Left lobe of liver (tissue), 2 donors: ENCODE measurements at regions not wholly inside any gene's neighbourhood (a gene's known extent, or its start where the extent isn't known, plus 50 kb on each side); places are given as distances from the start of the nearest gene placed in this dataset.
A peak's percentile ranks its signal among the peaks of the same experiment; 100 is the strongest.

Experiments used
- ATAC-seq: fragments of 200-7000 bp; cut with Tn5 transposase; one replicate; pipeline ENCODE4 v1.9.1; 2020; ENCODE audit warnings: mild to moderate bottlenecking, moderate library complexity
- DNase-seq: peaks from one replicate; pipeline ENCODE4 v3.0.0-alpha.2; 2020; ENCODE audit warnings: low spot score
- donor health status: DM: no; HTN: no; CAD: no; lungs with moderate emphysema.
- donor health status: DM: no; HTN: yes; CAD: no.

DNA sequence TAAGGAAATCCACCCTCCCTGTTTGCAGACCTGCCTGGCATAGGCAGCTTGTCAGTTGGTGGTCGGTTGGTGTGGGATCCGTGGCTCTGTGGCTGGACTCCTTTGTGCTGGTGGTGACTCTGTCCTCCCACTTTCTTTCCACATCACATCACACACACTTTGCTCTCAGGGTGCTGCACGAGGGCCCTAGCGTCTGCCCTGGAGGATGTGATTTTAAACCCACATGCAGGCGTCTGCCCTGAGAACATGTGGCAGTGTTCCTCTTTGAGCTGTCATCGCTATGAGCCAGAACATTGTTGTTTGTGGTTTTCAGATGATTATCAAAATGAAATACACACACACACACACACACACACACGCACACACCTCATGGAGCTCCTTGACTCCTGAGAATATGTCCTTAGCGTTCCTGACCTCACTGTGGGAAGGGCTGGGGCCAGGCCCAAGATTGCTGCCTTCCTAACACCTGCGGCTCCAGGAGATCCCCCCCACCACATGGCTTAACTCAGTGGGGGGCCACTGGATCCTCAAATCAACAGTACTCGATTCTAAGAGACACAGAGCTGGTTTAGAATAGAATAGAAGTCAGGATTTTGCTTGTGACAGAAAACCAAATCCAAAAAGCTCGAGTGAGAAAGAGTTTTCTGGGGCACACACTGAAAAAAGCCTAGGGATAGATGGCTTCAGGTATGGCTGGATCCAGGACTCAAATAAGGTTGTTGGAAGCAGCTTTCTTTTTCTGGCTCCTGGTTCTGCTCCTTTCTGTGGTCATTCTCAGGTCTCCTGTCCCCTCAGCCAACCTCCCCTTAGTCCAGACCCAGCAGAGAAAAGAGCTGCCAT is 54.8 kb downstream of the RTP5 start:
- DNase-seq (peak; percentile 27), ATAC-seq (no peak)

- peak; percentile 35 for DNase-seq
- ATAC-seq: no peak
Observed at GRCh38 chr2:241924909-241925250, 55.4 kb downstream of the RTP5 start.

DNA sequence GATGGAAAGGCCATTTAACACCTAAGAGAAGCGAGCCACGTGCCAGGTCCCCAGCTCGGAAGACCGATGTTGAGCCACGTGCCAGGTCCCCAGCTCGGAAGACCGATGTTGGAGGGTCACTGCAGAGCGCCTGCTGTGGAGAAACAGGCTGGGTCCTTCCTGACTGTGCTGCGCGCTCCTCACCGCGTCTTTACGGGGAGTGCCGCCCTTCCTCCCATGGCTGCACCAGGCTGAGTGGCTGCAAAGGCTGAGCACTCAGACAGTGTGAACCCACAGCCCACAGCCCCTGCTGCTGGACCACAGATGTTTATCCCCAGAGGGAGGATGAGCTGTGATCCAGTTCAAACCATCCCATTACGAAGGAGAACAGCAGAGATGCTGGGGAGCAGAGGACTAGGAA is 55.7 kb downstream of the RTP5 start:
- no peak for ATAC-seq
- peak; percentile 38 for DNase-seq

DNA sequence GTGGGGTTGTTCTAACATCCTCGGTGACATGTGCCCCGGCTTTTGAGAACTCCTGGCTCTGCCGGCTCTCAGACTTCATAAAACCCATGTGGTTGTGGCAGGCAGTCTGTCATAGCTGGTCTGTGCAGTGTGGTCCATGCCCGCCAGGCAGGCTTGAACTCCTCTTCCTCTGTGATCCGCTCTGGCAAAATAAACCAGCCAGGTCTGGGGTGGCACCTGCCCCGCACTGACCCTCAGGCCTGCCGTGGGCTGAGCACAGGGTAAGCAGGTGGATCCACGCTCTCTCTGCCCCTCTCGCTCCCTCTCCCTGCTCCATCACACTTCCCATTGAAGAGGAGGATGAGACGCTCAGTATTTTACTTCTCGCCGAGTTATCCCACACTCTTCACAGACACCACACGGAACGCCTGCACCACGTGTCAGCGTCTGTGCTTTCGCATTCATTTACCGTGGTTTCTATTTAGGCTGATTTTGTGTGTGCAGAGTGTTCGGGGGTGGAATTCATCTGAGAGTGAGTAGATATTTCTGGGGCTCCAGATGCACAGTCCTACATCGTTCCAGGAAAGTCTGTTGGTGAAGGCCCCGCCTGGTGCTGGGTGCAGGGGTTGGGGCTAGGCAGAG is 56.4 kb downstream of the RTP5 start:
- ATAC-seq (no peak), DNase-seq (peak; percentile 37)

DNA sequence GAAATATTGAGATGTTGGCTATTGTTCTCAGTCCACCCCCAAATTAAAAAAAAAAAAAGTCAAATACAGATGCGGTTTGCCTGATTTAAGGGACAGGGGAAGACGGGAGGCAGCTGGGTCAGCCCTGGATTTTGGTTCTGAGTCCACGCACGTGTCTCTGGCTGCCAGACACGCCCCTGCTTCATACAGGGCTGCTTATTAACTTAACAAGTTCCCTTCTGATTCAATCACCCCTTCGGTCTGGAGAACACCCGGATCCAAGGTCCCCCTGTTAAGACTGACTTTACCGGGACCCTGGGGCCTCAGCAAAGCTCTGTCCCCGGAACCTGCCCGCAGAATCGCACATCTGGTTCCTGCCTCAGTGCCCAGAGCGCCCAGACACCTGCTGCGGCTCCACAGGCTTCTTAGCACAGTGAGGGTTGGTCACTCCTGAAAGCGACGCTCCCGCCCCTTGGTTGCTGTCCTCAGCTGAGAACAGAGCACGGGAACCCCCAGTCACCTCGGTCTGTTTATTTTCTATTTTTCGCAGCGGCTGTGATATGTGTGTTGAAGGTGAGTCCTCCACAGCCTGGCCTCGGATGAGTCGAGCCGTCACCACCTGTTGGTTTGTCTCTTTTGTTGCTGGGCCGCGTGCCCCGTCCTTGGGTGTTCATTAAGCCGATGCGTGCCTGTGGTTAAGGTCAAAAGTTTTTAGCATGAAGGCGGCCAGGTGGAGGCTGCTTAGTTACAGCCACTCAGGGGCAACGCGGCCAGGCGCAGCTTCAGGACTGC is 57.2 kb downstream of the RTP5 start:
- ATAC-seq (peak; percentile 89), DNase-seq (peak; percentile 82)

- no peak for ATAC-seq
- peak; percentile 40 for DNase-seq
Observed at GRCh38 chr2:241929551-241930490, 60.3 kb downstream of the RTP5 start.

- DNase-seq: peak; percentile 42
- ATAC-seq: no peak
Observed at GRCh38 chr2:241931084-241931975, 61.8 kb downstream of the RTP5 start.

GRCh38 chr2:241931976-241932898 is 62.7 kb downstream of the RTP5 start:
- ATAC-seq (peak; percentile 10), DNase-seq (peak; percentile 40)

- ATAC-seq (no peak), DNase-seq (no peak)
Observed at GRCh38 chr2:241932899-241933178, 63.3 kb downstream of the RTP5 start.

GRCh38 chr2:241933179-241933911 is 63.8 kb downstream of the RTP5 start:
- no peak for DNase-seq
- ATAC-seq: peak; percentile 48

GRCh38 chr2:241935314-241935713 is 65.8 kb downstream of the RTP5 start:
- ATAC-seq: no peak
- DNase-seq: no peak

DNA sequence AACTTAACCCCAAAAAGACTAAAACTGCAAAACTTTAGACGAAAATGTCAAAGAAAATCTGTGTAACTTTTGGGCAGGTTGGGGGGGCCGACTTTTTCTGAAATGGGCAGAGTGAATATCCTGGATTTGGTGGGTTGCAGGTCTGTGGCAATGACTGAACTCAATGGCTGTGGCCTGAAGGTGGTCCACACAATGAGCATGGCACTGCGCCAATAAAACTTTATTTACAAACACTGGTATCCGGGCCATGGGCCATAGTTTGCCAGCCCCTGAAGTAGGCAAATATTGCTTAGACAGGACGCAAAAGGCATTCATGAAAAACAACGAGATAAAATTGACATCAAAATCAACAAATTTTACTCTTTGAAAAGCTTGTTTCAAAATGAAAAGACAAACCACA is 66.2 kb downstream of the RTP5 start:
- ATAC-seq: no peak
- peak; percentile 38 for DNase-seq

- DNase-seq (peak; percentile 40), ATAC-seq (no peak)
Observed at GRCh38 chr2:241936457-241937133, 67.1 kb downstream of the RTP5 start.

DNA sequence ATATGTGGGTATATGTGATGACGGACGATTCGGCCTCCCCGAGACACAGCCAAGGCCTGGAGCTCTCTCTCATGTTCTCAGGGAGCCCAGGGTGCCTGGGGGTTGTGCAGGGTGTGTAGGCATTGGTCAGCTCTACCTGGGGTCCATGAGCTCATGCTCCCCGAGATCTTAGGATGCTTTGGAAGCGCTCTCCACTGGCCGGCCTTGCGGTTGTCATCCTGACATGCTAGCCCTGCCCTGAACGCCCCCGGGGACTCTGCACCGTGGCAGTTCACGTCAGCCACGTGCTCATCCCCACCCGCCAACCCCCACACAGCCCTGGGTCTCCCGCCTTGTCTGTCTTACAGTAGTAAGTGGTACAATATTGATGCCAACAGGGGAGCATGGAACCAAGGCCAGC is 67.8 kb downstream of the RTP5 start:
- no peak for ATAC-seq
- peak; percentile 35 for DNase-seq

- DNase-seq: no peak
- no peak for ATAC-seq
Observed at GRCh38 chr2:241939541-241939940, 70.0 kb downstream of the RTP5 start.

GRCh38 chr2:241940329-241940728 is 70.8 kb downstream of the RTP5 start:
- DNase-seq (no peak), ATAC-seq (no peak)

- peak; percentile 35 for DNase-seq
- ATAC-seq: peak; percentile 35
Observed at GRCh38 chr2:241941691-241942301, 72.3 kb downstream of the RTP5 start.
